GM19035 (cell line): ENCODE measurements at regions not wholly inside any gene's neighbourhood (a gene's known extent, or its start where the extent isn't known, plus 50 kb on each side); places are given as distances from the start of the nearest gene placed in this dataset.

Source experiments
- ATAC-seq: cut with Tn5 transposase; IDR thresholded peaks from one replicate; pipeline ENCODE4 v1.9.1; 2021; ENCODE audit not compliant: unreplicated experiment

- ATAC-seq: no peak
Observed at GRCh38 chr1:199665371-199665770, 362.1 kb upstream of the NR5A2 start.

- no peak for ATAC-seq
Observed at GRCh38 chr1:199667089-199667488, 360.4 kb upstream of the NR5A2 start.

GRCh38 chr1:199669916-199670315 lies 357.6 kb upstream of the NR5A2 start:
- ATAC-seq: no peak

- ATAC-seq: no peak
Observed at GRCh38 chr1:199671684-199672083, 355.8 kb upstream of the NR5A2 start.

GRCh38 chr1:199675937-199676336 lies 351.6 kb upstream of the NR5A2 start:
- ATAC-seq: no peak

GRCh38 chr1:199678771-199679170 lies 348.7 kb upstream of the NR5A2 start:
- no peak for ATAC-seq

GRCh38 chr1:199682081-199682480 lies 345.4 kb upstream of the NR5A2 start:
- no peak for ATAC-seq

GRCh38 chr1:199684686-199685273 lies 342.7 kb upstream of the NR5A2 start:
- ATAC-seq: peak; percentile 90

- no peak for ATAC-seq
Observed at GRCh38 chr1:199685369-199685768, 342.1 kb upstream of the NR5A2 start.

GRCh38 chr1:199687321-199687720 lies 340.2 kb upstream of the NR5A2 start:
- ATAC-seq: no peak

GRCh38 chr1:199688133-199688676 lies 339.3 kb upstream of the NR5A2 start:
- no peak for ATAC-seq

- no peak for ATAC-seq
Observed at GRCh38 chr1:199688774-199689173, 338.7 kb upstream of the NR5A2 start.

GRCh38 chr1:199690496-199690895 lies 337.0 kb upstream of the NR5A2 start:
- ATAC-seq: no peak

- ATAC-seq: no peak
Observed at GRCh38 chr1:199691540-199691939, 336.0 kb upstream of the NR5A2 start.

- ATAC-seq: no peak
Observed at GRCh38 chr1:199693724-199694123, 333.8 kb upstream of the NR5A2 start.

GRCh38 chr1:199696225-199696624 lies 331.3 kb upstream of the NR5A2 start:
- no peak for ATAC-seq

- ATAC-seq: no peak
Observed at GRCh38 chr1:199698222-199698621, 329.3 kb upstream of the NR5A2 start.

- ATAC-seq: no peak
Observed at GRCh38 chr1:199700551-199700950, 327.0 kb upstream of the NR5A2 start.

- no peak for ATAC-seq
Observed at GRCh38 chr1:199701726-199702125, 325.8 kb upstream of the NR5A2 start.

GRCh38 chr1:199704231-199704630 lies 323.3 kb upstream of the NR5A2 start:
- no peak for ATAC-seq

GRCh38 chr1:199705825-199706224 lies 321.7 kb upstream of the NR5A2 start:
- no peak for ATAC-seq

GRCh38 chr1:199706826-199707606 lies 320.5 kb upstream of the NR5A2 start:
- no peak for ATAC-seq
